ENCODE measurements at regions not wholly inside any gene's neighbourhood (a gene's known extent, or its start where the extent isn't known, plus 50 kb on each side); places are given as distances from the start of the nearest gene placed in this dataset.

DNA sequence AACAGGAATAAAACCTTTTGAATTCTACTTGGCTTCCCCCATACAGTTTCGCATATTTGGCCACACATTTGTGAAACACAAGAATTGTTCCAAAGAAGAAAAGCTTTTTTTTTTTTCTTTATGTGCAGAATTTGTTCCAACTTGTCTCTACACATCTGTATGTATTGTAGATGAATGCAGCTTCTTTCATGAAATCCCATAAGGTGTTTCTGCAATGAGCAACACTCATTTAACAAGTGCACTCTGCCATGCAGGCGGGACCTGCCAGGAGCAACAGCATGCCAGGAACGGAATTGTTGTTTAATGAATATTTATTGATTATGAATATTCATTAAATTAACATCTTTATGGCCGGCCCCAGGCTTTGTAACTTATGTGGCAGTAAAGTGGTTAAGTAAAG, 1075.0 kb downstream of the TTLL7 start:
- no peak overlapping the region for H3K27ac ChIP-seq
- TF ChIP-seq ZFX (IDR thresholded peaks at IDR 0.05) = no peak
- no peak for TF ChIP-seq CTCF (conservative IDR thresholded peaks at IDR 0.05)

DNA sequence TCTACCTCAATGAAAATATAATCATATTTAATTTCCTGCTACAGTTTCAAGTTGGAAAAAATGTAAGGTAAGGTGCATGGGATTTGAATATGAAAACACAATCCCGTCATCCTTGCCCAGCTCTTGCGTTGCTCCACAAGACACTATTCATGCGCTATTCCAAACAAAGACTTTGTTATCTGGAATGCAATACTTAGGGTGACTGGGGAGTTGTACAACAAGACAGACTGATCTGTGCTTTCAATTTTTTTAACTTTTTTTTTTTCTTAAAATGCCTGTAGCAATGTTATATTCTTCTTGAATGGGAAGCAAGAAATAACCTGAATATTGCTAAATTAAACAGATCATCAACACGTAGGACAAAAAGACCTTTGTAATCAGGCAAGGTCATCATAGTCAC, 1077.2 kb downstream of the TTLL7 start:
- no peak overlapping the region for H3K27ac ChIP-seq
- TF ChIP-seq ZFX (IDR thresholded peaks at IDR 0.05) = no peak
- no peak for TF ChIP-seq CTCF (conservative IDR thresholded peaks at IDR 0.05)

GRCh38 chr1:82920418-82921248, 1078.3 kb downstream of the TTLL7 start:
- H3K27ac ChIP-seq = no peak overlapping the region
- TF ChIP-seq CTCF (conservative IDR thresholded peaks at IDR 0.05) (no peak), ZFX (IDR thresholded peaks at IDR 0.05) (no peak)

- TF ChIP-seq CTCF (conservative IDR thresholded peaks at IDR 0.05) (no peak), ZFX (IDR thresholded peaks at IDR 0.05) (no peak)
- H3K27ac ChIP-seq = no peak overlapping the region
These were observed 1079.1 kb downstream of the TTLL7 start for GRCh38 chr1:82919837-82920236.

DNA sequence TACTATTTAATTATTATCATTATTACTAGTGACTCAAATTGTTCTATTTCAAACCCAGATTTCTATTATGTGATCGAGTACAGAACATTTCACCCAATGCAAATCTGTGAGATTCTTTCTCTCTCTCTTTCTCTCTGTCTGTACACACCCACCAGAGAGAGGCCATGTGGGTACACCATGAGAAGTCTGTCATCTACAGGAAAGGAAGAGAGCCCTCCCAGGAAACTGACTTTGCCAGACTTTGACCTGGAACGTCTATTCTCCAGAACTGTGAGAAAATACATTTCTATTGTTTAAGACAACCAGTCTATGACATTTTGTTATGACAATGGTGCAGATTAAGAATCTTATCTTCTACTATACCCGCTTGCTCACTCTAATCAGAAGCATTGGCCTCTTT, 1091.6 kb downstream of the TTLL7 start:
- TF ChIP-seq CTCF (conservative IDR thresholded peaks at IDR 0.05) = no peak
- TF ChIP-seq ZFX (IDR thresholded peaks at IDR 0.05) = no peak

DNA sequence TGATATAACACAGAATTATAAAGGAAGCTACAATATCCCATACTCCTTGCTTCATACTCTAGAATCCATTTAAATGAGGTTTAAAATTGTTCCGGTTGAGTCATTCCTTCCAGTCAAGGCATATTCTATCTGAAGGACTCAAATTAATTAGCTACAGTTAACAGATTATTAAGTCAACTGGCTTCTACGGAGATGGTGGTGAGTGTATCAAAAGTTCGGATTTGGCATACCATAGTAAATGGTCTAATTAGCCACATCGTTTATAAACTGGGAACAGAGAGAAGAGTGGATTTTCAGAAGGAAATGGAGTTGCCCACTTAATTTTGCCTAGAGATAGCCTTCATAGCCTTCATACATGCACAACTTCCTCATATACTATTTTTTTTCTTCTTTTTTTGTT, 1095.3 kb downstream of the TTLL7 start:
- no peak overlapping the region for H3K27ac ChIP-seq
- TF ChIP-seq CTCF (conservative IDR thresholded peaks at IDR 0.05) (no peak), ZFX (IDR thresholded peaks at IDR 0.05) (no peak)

More for the DNA sequence above, 1091.6 kb downstream of the TTLL7 start:
- H3K27ac ChIP-seq = no peak overlapping the region

GRCh38 chr1:82901561-82901960, 1097.4 kb downstream of the TTLL7 start:
- TF ChIP-seq ZFX (IDR thresholded peaks at IDR 0.05) = no peak
- no peak for TF ChIP-seq CTCF (conservative IDR thresholded peaks at IDR 0.05)
- no peak overlapping the region for H3K27ac ChIP-seq

Measured in C4-2B (cell line).